Fibroblast of skin of left biceps (primary cell): ENCODE measurements at regions not wholly inside any gene's neighbourhood (a gene's known extent, or its start where the extent isn't known, plus 50 kb on each side); places are given as distances from the start of the nearest gene placed in this dataset.
"Not testable (repeated sequence)": the region's sequence is repeated elsewhere in the genome, so short reads cannot be mapped to it uniquely, and the experiment has no call there.

ENCODE experiments used
- DNase-seq, 2 experiments: peaks; one replicate each; pipeline ENCODE4 v3.0.0-alpha.2; 2013; ENCODE audit warnings: low read depth in 2 of 2

DNA sequence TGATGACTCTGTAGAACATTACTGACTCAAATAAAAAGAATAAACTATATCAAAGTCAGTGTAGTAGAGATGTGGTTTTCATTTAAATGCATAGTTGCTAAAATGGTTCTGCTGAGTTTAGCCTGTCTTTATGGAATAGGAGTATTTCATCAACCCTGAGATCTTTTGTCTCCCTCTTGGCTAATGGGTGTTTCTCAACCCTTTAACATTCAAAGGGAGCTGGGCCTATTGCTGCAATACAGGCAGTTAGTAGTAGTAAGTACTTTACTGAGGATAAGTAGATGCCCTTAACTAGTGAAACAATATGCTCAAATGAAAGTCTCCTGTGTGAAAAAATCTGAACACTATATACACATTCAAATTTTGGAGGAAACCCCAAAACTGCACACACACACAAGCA, 184.7 kb upstream of the TTC14 start:
- no peak for DNase-seq

DNA sequence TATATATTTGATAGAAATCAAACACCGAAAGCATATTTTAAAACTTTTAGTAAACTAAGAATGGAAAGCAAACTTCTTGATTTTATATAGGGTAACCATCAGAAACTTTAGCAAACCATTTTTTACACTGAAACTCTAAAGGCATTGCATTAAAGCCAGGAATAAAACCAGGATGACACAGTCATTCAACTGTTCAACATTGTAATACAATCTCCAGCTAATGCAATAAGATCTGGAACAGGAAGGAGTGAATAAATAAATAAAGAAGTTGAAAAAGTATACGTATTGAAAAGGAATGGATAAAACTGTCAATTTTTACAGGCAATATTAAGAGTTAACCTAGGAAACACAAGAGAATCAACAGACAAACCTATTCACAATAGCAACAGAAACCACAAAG, 181.9 kb upstream of the TTC14 start:
- DNase-seq = no peak

GRCh38 chr3:180420804-180421203, 181.2 kb upstream of the TTC14 start:
- DNase-seq = no peak

GRCh38 chr3:180421221-180421620, 180.7 kb upstream of the TTC14 start:
- no peak for DNase-seq

DNA sequence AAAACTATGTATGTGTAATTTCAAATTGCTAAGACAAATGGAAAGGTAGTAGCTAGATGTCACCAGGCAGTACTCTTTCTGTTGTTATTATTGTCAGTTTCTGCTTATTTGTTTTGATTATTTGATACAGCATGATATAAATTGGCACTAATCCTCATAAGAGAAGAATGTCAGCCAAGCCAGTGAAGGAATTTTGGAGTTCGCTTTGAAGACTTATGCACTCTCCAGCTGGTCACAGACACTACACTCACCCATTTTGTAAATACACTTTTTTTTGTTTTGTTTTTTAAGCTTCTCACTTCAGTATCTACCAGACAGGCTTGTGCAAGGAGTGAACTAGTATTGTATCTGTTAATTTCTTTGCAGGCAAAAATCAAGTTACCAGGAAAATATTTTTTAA, 180.2 kb upstream of the TTC14 start:
- DNase-seq = no peak

DNA sequence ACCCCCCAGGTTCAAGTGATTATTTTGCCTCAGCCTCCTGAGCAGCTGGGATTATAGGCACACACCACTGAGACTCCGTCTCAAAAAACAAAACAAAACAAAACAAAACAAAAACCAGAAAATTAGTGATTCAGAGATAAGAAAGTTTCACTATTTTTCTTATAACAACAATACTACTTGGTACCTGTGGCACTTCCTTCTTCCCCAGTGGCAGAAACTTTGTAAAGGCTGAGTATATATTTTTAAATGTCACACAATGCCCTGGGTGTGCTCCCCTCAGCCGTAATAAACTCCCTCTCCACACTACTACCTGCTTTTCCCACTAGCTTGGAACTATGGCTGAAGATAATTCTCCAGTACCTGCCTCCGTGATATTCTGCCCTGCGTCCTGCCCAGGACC, 177.7 kb upstream of the TTC14 start:
- not testable (repeated sequence) for DNase-seq

GRCh38 chr3:180430896-180431295, 171.1 kb upstream of the TTC14 start:
- DNase-seq = no peak

DNA sequence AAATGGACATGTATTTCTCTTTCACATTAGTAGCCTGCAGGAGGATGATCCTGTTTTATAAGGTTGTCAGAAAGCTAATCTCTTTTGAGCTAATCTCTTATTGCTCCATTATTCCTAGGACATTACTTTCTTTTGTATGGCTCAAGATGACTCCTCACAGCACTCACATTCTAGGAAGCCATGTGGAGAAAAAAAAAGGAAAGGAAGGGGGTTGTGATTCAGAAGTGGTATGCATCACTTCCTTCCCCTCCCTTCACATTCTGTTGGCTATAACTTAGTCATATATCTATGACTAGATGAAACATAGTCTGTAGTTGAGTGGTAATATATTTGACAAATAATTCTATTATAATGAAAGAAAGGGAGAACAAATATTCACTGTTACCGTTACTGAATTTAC, 168.8 kb upstream of the TTC14 start:
- DNase-seq = peak; percentile 30 to 48

DNA sequence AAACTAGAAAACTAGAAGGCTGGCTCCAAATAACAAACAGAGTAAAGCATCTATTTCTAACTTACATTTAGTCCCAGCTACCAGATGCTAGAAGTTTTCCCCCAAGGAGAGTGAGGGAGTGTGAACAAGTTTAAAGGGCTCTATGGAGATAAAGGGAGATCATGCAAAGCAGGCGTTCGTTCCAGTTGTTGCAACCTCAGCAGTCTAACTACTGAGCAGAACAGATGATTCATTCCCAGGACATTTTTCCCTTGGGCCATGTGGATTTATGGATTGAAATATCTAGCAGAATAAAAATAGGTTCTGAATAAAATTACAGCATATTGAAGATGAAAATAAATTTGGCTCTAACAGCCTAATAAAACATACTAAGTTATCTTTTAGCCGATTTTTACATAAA, 154.8 kb upstream of the TTC14 start:
- peak in 1 of 2 experiments; percentile 19 for DNase-seq

DNA sequence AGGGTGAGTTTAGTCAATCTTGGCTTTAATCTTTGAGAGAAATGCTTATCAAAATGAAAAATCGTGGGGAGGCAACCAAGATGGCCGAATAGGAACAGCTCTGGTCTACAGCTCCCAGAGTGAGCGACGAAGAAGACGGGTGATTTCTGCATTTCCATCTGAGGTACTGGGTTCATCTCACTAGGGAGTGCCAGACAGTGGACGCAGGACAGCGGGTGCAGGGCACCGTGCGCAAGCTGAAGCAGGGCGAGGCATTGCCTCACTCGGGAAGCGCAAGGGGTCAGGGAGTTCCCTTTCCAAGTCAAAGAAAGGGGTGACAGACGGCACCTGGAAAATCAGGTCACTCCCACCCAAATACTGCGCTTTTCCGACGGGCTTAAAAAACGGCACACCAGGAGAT, 153.6 kb upstream of the TTC14 start:
- not testable (repeated sequence) for DNase-seq

DNA sequence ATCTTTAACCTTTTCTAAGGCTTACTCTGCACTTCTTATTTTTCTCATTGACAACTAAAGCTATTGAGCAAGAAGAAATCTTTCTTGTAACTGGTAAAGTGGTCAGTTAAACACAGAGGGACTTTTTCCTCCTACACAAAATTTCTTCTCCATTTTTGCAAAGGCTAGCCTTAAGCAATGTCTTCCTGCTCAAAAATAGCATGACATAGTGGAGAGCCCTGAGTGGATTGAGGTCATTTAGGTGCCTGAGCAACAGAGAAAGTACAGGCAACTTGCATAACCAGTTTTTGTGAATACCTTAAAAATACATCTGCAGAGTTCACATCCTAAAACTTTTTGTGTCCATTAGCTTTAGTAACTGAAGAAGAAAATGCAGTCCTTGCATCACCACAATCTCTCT, 144.7 kb upstream of the TTC14 start:
- DNase-seq = no peak

DNA sequence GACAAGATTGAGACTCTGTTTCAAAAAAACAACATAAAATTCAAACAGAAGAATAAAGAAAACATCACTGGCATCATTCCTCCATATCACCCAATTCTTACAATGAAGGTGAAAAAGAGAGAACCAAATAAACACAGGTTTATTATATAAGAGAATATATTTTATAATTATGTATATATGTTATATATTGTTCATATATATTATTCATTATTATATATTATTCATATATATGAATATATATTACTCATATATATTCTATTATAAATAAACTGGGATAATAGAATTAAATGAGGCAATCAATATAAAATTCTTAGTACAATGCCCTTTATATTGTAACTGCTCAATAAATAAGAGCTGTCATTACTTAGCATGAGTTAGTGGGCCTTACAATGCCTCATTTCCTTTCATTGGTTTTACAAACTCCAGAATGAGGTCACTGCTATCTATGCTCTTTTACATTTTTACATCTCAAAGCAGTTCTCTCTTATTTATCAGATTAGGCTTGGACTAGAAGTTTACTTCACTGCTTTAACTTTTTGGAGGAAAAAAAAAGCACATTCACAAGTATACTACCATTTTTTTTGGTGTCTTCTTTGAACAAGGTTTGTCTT, 135.5 kb upstream of the TTC14 start:
- DNase-seq = no peak

DNA sequence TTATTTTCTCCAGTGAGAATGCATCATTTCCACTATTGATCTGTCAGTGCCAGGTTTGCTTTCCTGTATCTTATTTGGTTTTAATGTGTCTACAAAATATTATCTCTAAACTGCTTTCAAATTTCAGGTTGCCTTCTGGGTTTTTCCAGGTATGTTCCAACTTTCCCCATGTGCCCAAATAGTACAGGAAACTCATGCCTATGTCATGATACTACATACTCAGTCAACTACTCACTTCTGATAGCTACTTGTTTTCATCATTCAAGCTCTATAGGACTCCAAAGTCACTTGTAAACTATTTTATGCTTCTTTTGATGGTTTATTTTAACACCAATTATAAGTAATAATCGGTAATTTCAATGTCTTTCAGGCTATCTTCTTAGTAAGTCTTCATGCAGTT, 134.8 kb upstream of the TTC14 start:
- no peak for DNase-seq

GRCh38 chr3:180469149-180469548, 132.8 kb upstream of the TTC14 start:
- no peak for DNase-seq

GRCh38 chr3:180478695-180479094, 123.3 kb upstream of the TTC14 start:
- no peak for DNase-seq

GRCh38 chr3:180492047-180492446, 109.9 kb upstream of the TTC14 start:
- no peak for DNase-seq

DNA sequence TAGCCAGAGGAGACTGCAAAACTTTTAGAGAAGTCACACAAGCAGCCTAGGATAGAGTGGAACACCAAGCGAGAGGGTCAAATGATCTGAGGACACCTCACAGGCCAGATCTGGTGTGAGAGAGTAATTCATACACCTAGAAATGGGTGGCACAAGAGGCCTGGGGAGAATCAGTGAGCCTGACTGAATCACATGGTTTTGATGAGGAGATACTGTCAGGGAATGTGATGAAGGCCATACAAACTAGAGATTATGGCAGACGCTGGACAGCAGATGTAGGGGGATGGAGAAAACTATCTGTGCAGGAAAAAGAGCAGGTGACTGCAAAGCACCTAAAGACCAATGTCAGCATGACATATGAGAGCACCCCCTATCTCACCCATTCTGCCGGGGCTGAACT, 105.0 kb upstream of the TTC14 start:
- DNase-seq = no peak

DNA sequence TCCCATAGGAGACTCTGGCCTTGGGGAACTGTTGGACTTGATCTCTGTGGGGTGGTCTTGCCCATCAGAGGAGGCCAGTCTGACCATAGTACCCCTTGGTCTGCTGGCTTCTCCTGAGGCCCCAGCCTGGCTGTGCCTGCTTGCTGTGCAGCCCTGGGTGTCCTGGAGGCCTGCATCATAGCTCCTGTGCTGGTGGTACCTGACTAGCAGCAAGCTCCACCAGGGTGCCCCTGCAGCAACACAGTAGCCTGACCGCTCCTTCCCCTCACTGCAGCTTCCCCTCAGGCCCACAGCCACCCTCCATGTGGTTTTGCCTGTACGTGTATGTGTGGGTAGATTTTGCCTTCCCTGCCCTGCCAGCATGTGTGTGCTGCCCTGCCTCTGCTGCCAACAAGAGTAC, 85.6 kb upstream of the TTC14 start:
- DNase-seq = no peak

- DNase-seq = no peak
These were observed 78.9 kb upstream of the TTC14 start for GRCh38 chr3:180523040-180523439.

DNA sequence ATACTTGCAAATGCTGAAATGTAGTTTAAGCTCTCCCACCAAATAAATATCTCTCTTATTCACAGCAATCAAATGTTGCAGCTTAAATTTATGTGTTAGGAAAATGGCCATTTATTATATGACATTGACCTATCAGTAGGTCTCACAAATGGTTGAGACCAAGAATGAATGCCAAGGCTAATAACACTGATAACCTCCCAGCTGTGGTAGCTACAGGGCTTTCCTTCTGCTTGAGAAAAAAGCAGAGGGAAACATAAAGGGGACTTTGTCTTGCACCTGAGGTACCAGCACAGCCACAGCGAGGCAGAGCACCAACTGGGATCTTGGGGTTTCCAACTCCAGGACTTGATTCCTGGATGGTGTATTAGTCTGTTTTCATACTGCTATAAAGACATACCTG, 73.1 kb upstream of the TTC14 start:
- DNase-seq = no peak

DNA sequence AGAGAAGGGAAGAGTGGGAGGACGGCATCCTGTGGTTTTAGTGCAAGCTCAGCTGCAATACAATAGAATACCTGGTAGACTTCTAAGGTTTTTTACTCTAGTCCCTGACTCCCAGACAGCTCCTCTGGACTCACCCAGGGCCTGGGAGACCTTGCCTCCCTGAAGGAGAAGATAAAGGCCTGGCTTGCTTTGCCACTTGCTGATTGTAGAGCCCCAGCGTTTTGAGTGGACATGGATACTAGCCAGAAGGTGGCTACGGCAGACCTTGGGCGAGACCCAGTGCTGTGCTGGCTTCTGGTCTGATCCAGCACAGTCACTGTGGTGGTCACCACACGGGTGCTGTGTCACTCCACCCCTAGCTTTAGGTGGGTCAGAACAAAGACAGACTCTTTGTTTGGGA, 72.2 kb upstream of the TTC14 start:
- DNase-seq = no peak

DNA sequence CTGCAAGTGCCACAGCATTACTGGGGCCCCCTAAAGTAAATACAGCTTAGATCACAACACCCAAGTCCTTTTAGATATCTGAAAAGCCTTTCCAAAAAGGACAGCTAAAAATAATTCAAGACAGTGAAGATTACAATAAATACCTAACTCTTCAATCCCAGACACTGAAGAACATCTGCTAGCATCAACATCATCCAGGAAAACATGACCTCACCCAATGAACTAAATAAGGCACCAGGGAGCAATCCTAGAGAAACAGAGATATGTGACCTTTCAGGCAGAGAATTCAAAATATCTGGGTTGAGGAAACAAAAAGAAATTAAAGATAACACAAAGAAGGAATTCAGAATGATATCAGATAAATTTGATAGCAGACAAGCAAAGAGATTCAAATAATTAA, 71.7 kb upstream of the TTC14 start:
- DNase-seq = no peak

- DNase-seq = no peak
These were observed 70.4 kb upstream of the TTC14 start for GRCh38 chr3:180531303-180532278.
